H9 (cell line): ENCODE measurements at regions not wholly inside any gene's neighbourhood (a gene's known extent, or its start where the extent isn't known, plus 50 kb on each side); places are given as distances from the start of the nearest gene placed in this dataset.

Experiments used
- DNase-seq: peaks from one replicate; pipeline ENCODE4 v3.0.0-alpha.2; 2017
- H2AFZ ChIP-seq: one replicate; pipeline ENCODE4 v1.6.1; 2013; ENCODE audit warnings: mild to moderate bottlenecking, low read length, control low read depth, moderate library complexity
- H2AK5ac ChIP-seq: 2 replicates; pipeline ENCODE4 v1.6.1; 2013; ENCODE audit warnings: low read length, control low read depth, mixed read lengths; ENCODE audit not compliant: insufficient read length
- H2BK120ac ChIP-seq: one replicate; pipeline ENCODE4 v1.6.1; 2013; ENCODE audit warnings: low read depth, mild to moderate bottlenecking, low read length, control low read depth, inconsistent platforms; ENCODE audit not compliant: poor library complexity, severe bottlenecking
- H2BK12ac ChIP-seq: 2 replicates; pipeline ENCODE4 v1.6.1; 2013; ENCODE audit warnings: low read length, control low read depth, mixed read lengths, low read depth; ENCODE audit not compliant: insufficient read length
- H2BK15ac ChIP-seq: 2 replicates; pipeline ENCODE4 v1.6.1; 2013; ENCODE audit warnings: low read depth, low read length, control low read depth
- H2BK20ac ChIP-seq: one replicate; pipeline ENCODE4 v1.6.1; 2013; ENCODE audit warnings: low read depth, mild to moderate bottlenecking, low read length, control low read depth, inconsistent platforms; ENCODE audit not compliant: poor library complexity, severe bottlenecking
- H2BK5ac ChIP-seq: 2 replicates; pipeline ENCODE4 v1.6.1; 2013; ENCODE audit warnings: low read length, control low read depth, mixed read lengths; ENCODE audit not compliant: insufficient read length
- H3K14ac ChIP-seq: 2 replicates; pipeline ENCODE4 v1.6.1; 2013; ENCODE audit warnings: low read length, control low read depth; ENCODE audit not compliant: insufficient read depth
- H3K18ac ChIP-seq: 2 replicates; pipeline ENCODE4 v1.6.1; 2013; ENCODE audit warnings: low read depth, mild to moderate bottlenecking, mixed read lengths, low read length, control low read depth; ENCODE audit not compliant: insufficient read length
- H3K23ac ChIP-seq: 2 replicates; pipeline ENCODE4 v1.6.1; 2013; ENCODE audit warnings: low read length, control low read depth, mixed read lengths, low read depth; ENCODE audit not compliant: insufficient read length
- H3K23me2 ChIP-seq: 2 replicates; pipeline ENCODE4 v1.6.1; 2013; ENCODE audit warnings: low read depth, mild to moderate bottlenecking, mixed read lengths, low read length, control low read depth; ENCODE audit not compliant: insufficient read length, poor library complexity, severe bottlenecking
- H3K27ac ChIP-seq: 2 replicates; pipeline ENCODE4 v1.5.1; 2013; ENCODE audit warnings: low read length, control low read depth, mixed read lengths, low read depth; ENCODE audit not compliant: insufficient read length
- H3K27me3 ChIP-seq: 2 replicates; pipeline ENCODE4 v1.6.1; 2013; ENCODE audit warnings: low read length, control low read depth, inconsistent platforms; ENCODE audit not compliant: insufficient read depth
- H3K4ac ChIP-seq: 2 replicates; pipeline ENCODE4 v1.6.1; 2013; ENCODE audit warnings: low read depth, mild to moderate bottlenecking, control low read depth, inconsistent platforms, low read length, moderate library complexity
- H3K4me1 ChIP-seq: 2 replicates; pipeline ENCODE4 v1.6.1; 2013; ENCODE audit warnings: low read length, control low read depth, inconsistent platforms; ENCODE audit not compliant: insufficient read depth
- H3K4me2 ChIP-seq: 2 replicates; pipeline ENCODE4 v1.6.1; 2013; ENCODE audit warnings: low read length, control low read depth, mixed read lengths; ENCODE audit not compliant: insufficient read length, insufficient read depth
- H3K56ac ChIP-seq: 2 replicates; pipeline ENCODE4 v1.6.1; 2013; ENCODE audit warnings: low read depth, mild to moderate bottlenecking, mixed read lengths, low read length, control low read depth; ENCODE audit not compliant: insufficient read length
- H3K79me1 ChIP-seq: 2 replicates; pipeline ENCODE4 v1.6.1; 2013; ENCODE audit warnings: low read depth, mild to moderate bottlenecking, moderate library complexity, low read length, control low read depth, inconsistent platforms; ENCODE audit not compliant: insufficient read depth, poor library complexity, severe bottlenecking
- H3K79me2 ChIP-seq: 2 replicates; pipeline ENCODE4 v1.6.1; 2013; ENCODE audit warnings: low read length, control low read depth, inconsistent platforms; ENCODE audit not compliant: insufficient read depth
- H3K9ac ChIP-seq: 2 replicates; pipeline ENCODE4 v1.6.1; 2013; ENCODE audit warnings: low read length, control low read depth, mixed read lengths; ENCODE audit not compliant: insufficient read length; ENCODE audit errors: extremely low read depth
- H3K9me3 ChIP-seq: one replicate; pipeline ENCODE4 v1.6.1; 2013; ENCODE audit warnings: low read depth, low read length, inconsistent platforms; ENCODE audit not compliant: control insufficient read depth
- H3T11ph ChIP-seq: one replicate; pipeline ENCODE4 v1.6.1; 2013; ENCODE audit warnings: mild to moderate bottlenecking, low read length, control low read depth, inconsistent platforms
- H4K20me1 ChIP-seq: one replicate; pipeline ENCODE4 v1.6.1; 2013; ENCODE audit not compliant: control insufficient read depth, insufficient read length, insufficient read depth
- H4K5ac ChIP-seq: 2 replicates; pipeline ENCODE4 v1.6.1; 2013; ENCODE audit warnings: low read depth, mild to moderate bottlenecking, mixed read lengths, low read length, control low read depth; ENCODE audit not compliant: insufficient read length
- H4K8ac ChIP-seq: replicated peaks from 2 replicates; pipeline ENCODE4 v1.6.1; 2013; ENCODE audit warnings: low read length, control low read depth, mixed read lengths, low read depth; ENCODE audit not compliant: insufficient read length
- H4K91ac ChIP-seq: 2 replicates; pipeline ENCODE4 v1.6.1; 2013; ENCODE audit warnings: low read depth, mild to moderate bottlenecking, moderate library complexity, mixed read lengths, low read length, control low read depth; ENCODE audit not compliant: insufficient read length
- H3K27ac Mint-ChIP-seq, 3 experiments: 2 replicates in 2 of 3; 3 replicates in 1 of 3; pipeline ENCODE4 v1.8.0; 2020 to 2021; ENCODE audit warnings: mixed read lengths in 3 of 3, mild to moderate bottlenecking in 1 of 3, moderate library complexity in 1 of 3
- H3K27me3 Mint-ChIP-seq: 2 replicates; pipeline ENCODE4 v1.8.0; 2021; ENCODE audit warnings: low read depth, mild to moderate bottlenecking, moderate library complexity, mixed read lengths
- H3K36me3 Mint-ChIP-seq, 3 experiments: 2 replicates in 2 of 3; 3 replicates in 1 of 3; pipeline ENCODE4 v1.8.0; 2020 to 2021; ENCODE audit warnings: low read depth in 3 of 3, mixed read lengths in 3 of 3; ENCODE audit not compliant: insufficient read depth in 1 of 3
- H3K4me1 Mint-ChIP-seq, 2 experiments: 2 replicates each; pipeline ENCODE4 v1.8.0; 2020; ENCODE audit warnings: mixed read lengths in 2 of 2
- H3K4me3 Mint-ChIP-seq, 2 experiments: 2 replicates in 1 of 2; 3 replicates in 1 of 2; pipeline ENCODE4 v1.8.0; 2020 to 2021; ENCODE audit warnings: mild to moderate bottlenecking in 2 of 2, mixed read lengths in 2 of 2, moderate library complexity in 1 of 2
- H3K9me3 Mint-ChIP-seq, 2 experiments: 2 replicates in 1 of 2; 3 replicates in 1 of 2; pipeline ENCODE4 v1.8.0; 2020; ENCODE audit warnings: mild to moderate bottlenecking in 2 of 2, mixed read lengths in 2 of 2, moderate library complexity in 1 of 2
- CTCF ChIP-seq: fragments of 200-600 bp; sonication (generic); conservative IDR thresholded peaks from 3 replicates; pipeline ENCODE4 v1.8.0; 2021; ENCODE audit warnings: antibody characterized with exemption, mild to moderate bottlenecking
- WGBS: extraction: QIAGEN DNeasy Blood & Tissue Kit; methylation state at CpG from one replicate; pipeline ENCODE4 v1.1.7; 2013; ENCODE audit warnings: missing lambda C conversion rate, low lambda C conversion rate, mixed read lengths; ENCODE audit not compliant: insufficient read length; ENCODE audit errors: extremely low coverage; 5-methylcytosine and 5-hydroxymethylcytosine counted together

GRCh38 chr20:24732599-24732998 is 216.5 kb upstream of the CST7 start:
- Histone ChIP-seq H3K23ac (no peak overlapping the region), H3K23me2 (no peaks in the 10 kb centered on the region), H4K5ac (no peak overlapping the region), H4K20me1 (no peaks in the 10 kb centered on the region), H2BK12ac (no peak overlapping the region), H3K56ac (no peak overlapping the region), H3T11ph (no peak overlapping the region), H4K8ac (no peak overlapping the region), H2BK15ac (no peak overlapping the region), H2BK20ac (no peak overlapping the region), H3K14ac (no peak overlapping the region), H3K4ac (no peak overlapping the region), H2BK120ac (no peak overlapping the region), H3K27ac (no peak overlapping the region), H3K4me2 (no peak overlapping the region), H3K79me2 (no peaks in the 10 kb centered on the region), H3K9me3 (no peaks in the 10 kb centered on the region), H4K91ac (no peak overlapping the region), H2AK5ac (no peak overlapping the region), H3K4me1 (no peaks in the 10 kb centered on the region; the same call in 1 of the 2 replicates), H3K27me3 (no peaks in the 10 kb centered on the region), H3K9ac (no peak overlapping the region), H3K18ac (no peak overlapping the region), H3K79me1 (no peaks in the 10 kb centered on the region), H2AFZ (no peak overlapping the region), H2BK5ac (no peak overlapping the region)
- H3K27ac Mint-ChIP-seq, result no peak overlapping the region
- H3K4me1 Mint-ChIP-seq, result peaks cover 26 to 31% of the 10 kb centered on the region in 2 experiments
- no CpG with 5 or more reads among the region's 4 CpGs for WGBS
- no peaks in the 10 kb centered on the region; a peak in 2 of 5 replicates for H3K9me3 Mint-ChIP-seq
- no peak for TF ChIP-seq CTCF
- no peak for DNase-seq
- no peak overlapping the region for H3K4me3 Mint-ChIP-seq
- H3K36me3 Mint-ChIP-seq, result peaks cover 0 to 3% (median 0%) of the 10 kb centered on the region in 3 experiments; a peak in 1 of 7 replicates
- peaks cover 2% of the 10 kb centered on the region for H3K27me3 Mint-ChIP-seq
